ENCODE measurements at regions not wholly inside any gene's neighbourhood (a gene's known extent, or its start where the extent isn't known, plus 50 kb on each side); places are given as distances from the start of the nearest gene placed in this dataset.

DNA sequence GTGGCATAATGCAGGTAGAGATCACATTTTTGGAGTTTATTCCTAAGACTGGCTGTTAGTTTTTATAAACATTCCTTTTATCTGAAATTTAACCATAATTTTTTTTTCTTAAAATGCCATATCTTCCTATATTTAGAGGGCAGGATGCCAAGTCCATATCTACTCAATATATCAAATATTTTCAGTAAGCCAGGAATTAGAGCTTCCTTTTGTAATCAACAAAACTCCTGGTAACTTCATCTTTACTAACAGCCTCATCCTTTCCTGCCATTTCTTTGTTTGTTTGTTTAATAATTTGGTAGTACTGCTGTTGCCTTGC, 136.3 kb downstream of the OLIG3 start:
- H3K4me1 ChIP-seq, result peaks cover 3% of the 10 kb centered on the region; the same call in 1 of the 3 replicates
- H3K27ac ChIP-seq, result no peak overlapping the region
- ATAC-seq, result no peak
- CTCF ChIA-PET, result interaction anchor here (1.6 kb wide), 1 partner anchor 16 kb away, joined by 4 read pairs; no protein-coding TSS in a partner anchor
- H3K9me3 ChIP-seq, result no peaks in the 10 kb centered on the region
- FAIRE-seq, result no peak
- POLR2A ChIA-PET, result no interaction called here
- H3K4me3 ChIP-seq, result no peak overlapping the region
- DNase-seq (ENCODE audit: low read depth in 1 of 2, low spot score in 1 of 2), result no peak
- H3K4me2 ChIP-seq, result no peak overlapping the region
- no peak for TF ChIP-seq EHF (CRISPR knock-in tag; IDR thresholded peaks at IDR 0.05)
- no peak for TF ChIP-seq KDM1A (IDR thresholded peaks at IDR 0.05; ENCODE audit: low read depth)
- TF ChIP-seq, protein P1, sequence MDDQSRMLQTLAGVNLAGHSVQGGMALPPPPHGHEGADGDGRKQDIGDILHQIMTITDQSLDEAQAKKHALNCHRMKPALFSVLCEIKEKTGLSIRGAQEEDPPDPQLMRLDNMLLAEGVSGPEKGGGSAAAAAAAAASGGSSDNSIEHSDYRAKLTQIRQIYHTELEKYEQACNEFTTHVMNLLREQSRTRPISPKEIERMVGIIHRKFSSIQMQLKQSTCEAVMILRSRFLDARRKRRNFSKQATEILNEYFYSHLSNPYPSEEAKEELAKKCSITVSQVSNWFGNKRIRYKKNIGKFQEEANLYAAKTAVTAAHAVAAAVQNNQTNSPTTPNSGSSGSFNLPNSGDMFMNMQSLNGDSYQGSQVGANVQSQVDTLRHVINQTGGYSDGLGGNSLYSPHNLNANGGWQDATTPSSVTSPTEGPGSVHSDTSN (IDR thresholded peaks at IDR 0.05), result no peak
- no peak for TF ChIP-seq NPAS2 (CRISPR knock-in tag; IDR thresholded peaks at IDR 0.05; ENCODE audit: borderline replicate concordance)
- TF ChIP-seq BHLHE40 (IDR thresholded peaks at IDR 0.05; ENCODE audit: low read depth, low read length), result no peak
- no peak for TF ChIP-seq CEBPB (IDR thresholded peaks at IDR 0.05)
- no peak for TF ChIP-seq TFCP2L1 (CRISPR knock-in tag; IDR thresholded peaks at IDR 0.05)

DNA sequence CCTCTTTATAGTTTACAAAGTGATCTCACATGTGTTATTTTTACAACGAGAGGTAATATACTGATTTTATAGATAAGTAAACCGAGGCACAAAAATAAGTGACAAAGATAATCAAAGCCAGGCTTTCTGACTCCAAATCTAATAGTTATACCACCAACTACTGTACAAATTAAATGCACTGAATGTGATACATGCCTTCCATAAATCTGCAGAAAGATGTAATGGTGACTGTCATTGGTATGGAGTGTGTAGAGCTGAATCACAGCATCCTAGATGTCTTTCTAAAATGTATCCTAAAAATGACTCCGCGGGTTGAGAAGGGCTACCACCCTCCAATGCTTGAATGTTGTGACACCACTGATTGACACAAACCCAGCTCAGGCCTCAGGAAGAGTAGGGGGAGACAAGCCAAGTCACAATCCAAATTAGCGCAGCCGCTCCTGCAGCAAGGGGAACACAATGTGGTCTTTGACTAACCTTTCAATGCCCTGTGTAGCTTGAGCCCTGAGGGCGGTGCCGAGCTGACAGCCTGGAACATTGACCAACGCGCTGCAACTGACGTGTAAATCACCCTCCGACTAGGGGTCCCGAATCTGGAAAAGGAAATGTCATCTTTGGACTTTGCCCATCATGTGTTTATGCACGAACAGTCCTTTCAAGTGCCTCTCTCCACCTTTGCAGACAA, 136.8 kb downstream of the OLIG3 start:
- Histone ChIP-seq H3K4me2 (no peak overlapping the region), H3K4me1 (peaks cover 8% of the 10 kb centered on the region; the same call in 1 of the 3 replicates), H3K27ac (no peak overlapping the region), H3K4me3 (no peak overlapping the region), H3K9me3 (no peaks in the 10 kb centered on the region)
- TF ChIP-seq NR3C1 (IDR thresholded peaks at IDR 0.05) (no peak), NPAS2 (CRISPR knock-in tag; IDR thresholded peaks at IDR 0.05; ENCODE audit: borderline replicate concordance) (no peak), RAD21 (conservative IDR thresholded peaks at IDR 0.05 in 1 of 2, IDR thresholded peaks at IDR 0.05 in 1 of 2) (no peak), TP53 (CRISPR knock-in tag; IDR thresholded peaks at IDR 0.05) (no peak), EP300 (IDR thresholded peaks at IDR 0.05) (no peak)
- TF ChIP-seq, protein P2, sequence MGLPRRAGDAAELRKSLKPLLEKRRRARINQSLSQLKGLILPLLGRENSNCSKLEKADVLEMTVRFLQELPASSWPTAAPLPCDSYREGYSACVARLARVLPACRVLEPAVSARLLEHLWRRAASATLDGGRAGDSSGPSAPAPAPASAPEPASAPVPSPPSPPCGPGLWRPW (IDR thresholded peaks at IDR 0.05), result no peak
- no peak for ATAC-seq
- CTCF ChIA-PET, result interaction anchor here (0.6 to 1.6 kb wide), 2 partner anchors 15 to 307 kb away, joined by 4 to 5 read pairs; no protein-coding TSS in a partner anchor
- FAIRE-seq, result no peak
- POLR2A ChIA-PET, result no interaction called here
- DNase-seq (ENCODE audit: low read depth in 1 of 2, low spot score in 1 of 2), result no peak
- WGBS (ENCODE audit: missing lambda C conversion rate), result 52% methylated on average over 14 of the region's 14 CpGs

DNA sequence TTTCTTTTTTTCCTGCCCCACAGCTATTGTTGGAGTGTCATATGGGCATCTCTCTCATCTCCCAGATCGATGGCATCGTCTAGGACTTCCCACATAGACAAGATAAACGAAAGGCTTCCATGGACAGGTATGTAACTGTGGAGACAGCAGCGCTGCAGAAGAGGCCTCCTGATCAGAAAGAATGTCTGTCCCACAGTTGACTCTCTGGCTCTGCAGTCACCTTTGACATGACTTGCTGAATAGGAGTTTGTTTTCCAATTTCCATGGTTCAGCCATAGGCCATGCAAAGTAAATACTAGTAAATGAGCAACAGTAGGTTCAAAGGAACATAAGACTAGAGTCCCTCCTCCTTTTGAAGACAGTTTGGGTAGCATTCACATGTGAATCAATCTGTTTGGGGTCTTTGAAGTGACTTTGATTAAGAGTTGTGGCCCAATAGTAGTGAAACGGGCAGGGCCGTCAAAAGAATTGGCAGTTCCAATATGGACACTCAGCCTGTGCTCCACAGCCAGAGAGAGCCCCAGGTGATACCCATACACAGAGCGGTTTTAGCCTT, 134.7 kb upstream of the IFNGR1 start:
- POLR2A ChIA-PET, result no interaction called here
- 74% methylated on average over 7 of the region's 7 CpGs for WGBS (ENCODE audit: missing lambda C conversion rate)
- CTCF ChIA-PET, result interaction anchor here (0.9 kb wide), 1 partner anchor 288 kb away, joined by 3 read pairs; no protein-coding TSS in a partner anchor
- no peak overlapping the region for H3K4me3 ChIP-seq
- TF ChIP-seq RCOR1 (IDR thresholded peaks at IDR 0.05; ENCODE audit: low read depth, low read length), result no peak
- TF ChIP-seq MYC (IDR thresholded peaks at IDR 0.05; ENCODE audit: borderline replicate concordance, low read length), result no peak
- no peak for TF ChIP-seq HOXA7 (CRISPR knock-in tag; IDR thresholded peaks at IDR 0.05)
- DNase-seq (ENCODE audit: low read depth in 1 of 2, low spot score in 1 of 2) (no peak), ATAC-seq (no peak), FAIRE-seq (no peak)
- H3K27ac ChIP-seq, result no peak overlapping the region
- H3K4me1 ChIP-seq, result peaks cover 8% of the 10 kb centered on the region; the same call in 1 of the 3 replicates
- H3K9me3 ChIP-seq, result no peaks in the 10 kb centered on the region
- no peak overlapping the region for H3K4me2 ChIP-seq

DNA sequence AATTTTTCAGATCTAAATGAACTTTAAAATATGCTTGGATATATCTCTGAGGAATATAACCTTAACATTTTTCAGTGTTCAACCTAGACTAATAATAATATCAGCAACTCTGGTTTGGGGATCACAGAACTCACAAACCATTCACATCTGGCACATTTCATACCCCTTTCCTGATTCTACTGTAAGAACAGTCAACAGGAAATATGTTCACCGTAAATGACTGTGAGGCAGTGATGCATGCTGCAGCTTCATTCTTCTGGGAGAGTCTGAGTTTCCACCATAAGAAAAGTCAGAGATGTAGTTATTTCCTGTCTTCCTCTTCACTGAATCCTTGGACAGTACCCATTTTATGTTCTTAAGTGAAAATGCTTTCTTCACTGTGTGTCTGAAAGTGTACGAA, 134.2 kb upstream of the IFNGR1 start:
- DNase-seq (ENCODE audit: low read depth in 1 of 2, low spot score in 1 of 2), result no peak
- CTCF ChIA-PET, result interaction anchor here (0.9 to 1.1 kb wide), 2 partner anchors 42 to 288 kb away, joined by 3 read pairs; no protein-coding TSS in a partner anchor
- peaks cover 8% of the 10 kb centered on the region; the same call in 1 of the 3 replicates for H3K4me1 ChIP-seq
- no peak for ATAC-seq
- H3K4me3 ChIP-seq, result no peak overlapping the region
- H3K9me3 ChIP-seq, result no peaks in the 10 kb centered on the region
- POLR2A ChIA-PET, result no interaction called here
- no peak for FAIRE-seq
- no peak overlapping the region; the same call in 2 of the 3 replicates for H3K4me2 ChIP-seq
- H3K27ac ChIP-seq, result no peak overlapping the region
- 94% methylated on average over 2 of the region's 2 CpGs for WGBS (ENCODE audit: missing lambda C conversion rate)
- no peak for TF ChIP-seq EHF (CRISPR knock-in tag; IDR thresholded peaks at IDR 0.05)
- no peak for TF ChIP-seq RNF2 (IDR thresholded peaks at IDR 0.05; ENCODE audit: borderline replicate concordance, low read depth)
- no peak for TF ChIP-seq HEYL (CRISPR knock-in tag; IDR thresholded peaks at IDR 0.05)
- TF ChIP-seq EP300 (IDR thresholded peaks at IDR 0.05), result no peak
- no peak for TF ChIP-seq MAZ (IDR thresholded peaks at IDR 0.05; ENCODE audit: borderline replicate concordance, low read depth, low read length)
- TF ChIP-seq, protein P3, sequence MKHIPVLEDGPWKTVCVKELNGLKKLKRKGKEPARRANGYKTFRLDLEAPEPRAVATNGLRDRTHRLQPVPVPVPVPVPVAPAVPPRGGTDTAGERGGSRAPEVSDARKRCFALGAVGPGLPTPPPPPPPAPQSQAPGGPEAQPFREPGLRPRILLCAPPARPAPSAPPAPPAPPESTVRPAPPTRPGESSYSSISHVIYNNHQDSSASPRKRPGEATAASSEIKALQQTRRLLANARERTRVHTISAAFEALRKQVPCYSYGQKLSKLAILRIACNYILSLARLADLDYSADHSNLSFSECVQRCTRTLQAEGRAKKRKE (CRISPR knock-in tag; IDR thresholded peaks at IDR 0.05; ENCODE audit: low read depth), result no peak
- TF ChIP-seq, protein P4, sequence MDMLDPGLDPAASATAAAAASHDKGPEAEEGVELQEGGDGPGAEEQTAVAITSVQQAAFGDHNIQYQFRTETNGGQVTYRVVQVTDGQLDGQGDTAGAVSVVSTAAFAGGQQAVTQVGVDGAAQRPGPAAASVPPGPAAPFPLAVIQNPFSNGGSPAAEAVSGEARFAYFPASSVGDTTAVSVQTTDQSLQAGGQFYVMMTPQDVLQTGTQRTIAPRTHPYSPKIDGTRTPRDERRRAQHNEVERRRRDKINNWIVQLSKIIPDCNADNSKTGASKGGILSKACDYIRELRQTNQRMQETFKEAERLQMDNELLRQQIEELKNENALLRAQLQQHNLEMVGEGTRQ (IDR thresholded peaks at IDR 0.05), result no peak
- TF ChIP-seq JUN (IDR thresholded peaks at IDR 0.05), result no peak
- TF ChIP-seq GATA3 (IDR thresholded peaks at IDR 0.05; ENCODE audit: borderline replicate concordance), result no peak
- no peak for TF ChIP-seq BHLHE40 (IDR thresholded peaks at IDR 0.05; ENCODE audit: low read depth, low read length)
- TF ChIP-seq TFCP2L1 (CRISPR knock-in tag; IDR thresholded peaks at IDR 0.05), result no peak
- TF ChIP-seq, protein P5, sequence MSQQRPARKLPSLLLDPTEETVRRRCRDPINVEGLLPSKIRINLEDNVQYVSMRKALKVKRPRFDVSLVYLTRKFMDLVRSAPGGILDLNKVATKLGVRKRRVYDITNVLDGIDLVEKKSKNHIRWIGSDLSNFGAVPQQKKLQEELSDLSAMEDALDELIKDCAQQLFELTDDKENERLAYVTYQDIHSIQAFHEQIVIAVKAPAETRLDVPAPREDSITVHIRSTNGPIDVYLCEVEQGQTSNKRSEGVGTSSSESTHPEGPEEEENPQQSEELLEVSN (IDR thresholded peaks at IDR 0.05; ENCODE audit: borderline replicate concordance, low read depth), result no peak
- no peak for TF ChIP-seq RFX5 (IDR thresholded peaks at IDR 0.05)
- TF ChIP-seq, protein P6, sequence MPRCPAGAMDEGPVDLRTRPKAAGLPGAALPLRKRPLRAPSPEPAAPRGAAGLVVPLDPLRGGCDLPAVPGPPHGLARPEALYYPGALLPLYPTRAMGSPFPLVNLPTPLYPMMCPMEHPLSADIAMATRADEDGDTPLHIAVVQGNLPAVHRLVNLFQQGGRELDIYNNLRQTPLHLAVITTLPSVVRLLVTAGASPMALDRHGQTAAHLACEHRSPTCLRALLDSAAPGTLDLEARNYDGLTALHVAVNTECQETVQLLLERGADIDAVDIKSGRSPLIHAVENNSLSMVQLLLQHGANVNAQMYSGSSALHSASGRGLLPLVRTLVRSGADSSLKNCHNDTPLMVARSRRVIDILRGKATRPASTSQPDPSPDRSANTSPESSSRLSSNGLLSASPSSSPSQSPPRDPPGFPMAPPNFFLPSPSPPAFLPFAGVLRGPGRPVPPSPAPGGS (IDR thresholded peaks at IDR 0.05), result no peak
